ENCODE measurements at regions not wholly inside any gene's neighbourhood (a gene's known extent, or its start where the extent isn't known, plus 50 kb on each side); places are given as distances from the start of the nearest gene placed in this dataset.

- TF ChIP-seq CTCF (IDR thresholded peaks at IDR 0.05), result no peak
- DNase-seq, result no peak
- Mint-ChIP-seq H3K4me1 (ENCODE audit: low read depth) (peaks cover 7% of the 10 kb centered on the region), H3K4me3 (no peak overlapping the region), H3K9me3 (no peaks in the 10 kb centered on the region), H3K27me3 (ENCODE audit: insufficient read depth) (no peaks in the 10 kb centered on the region), H3K27ac (no peak overlapping the region), H3K36me3 (ENCODE audit: low read depth) (no peaks in the 10 kb centered on the region)
Measured at GRCh38 chr3:130627882-130628281, 110.9 kb downstream of the COL6A6 start.

Measured in HFFc6 (cell line).